Upper lobe of left lung (tissue), 6 donors: ENCODE measurements at regions not wholly inside any gene's neighbourhood (a gene's known extent, or its start where the extent isn't known, plus 50 kb on each side); places are given as distances from the start of the nearest gene placed in this dataset.

ENCODE experiments used
- ATAC-seq, 2 donors: fragments of 200-7000 bp; cut with Tn5 transposase; one replicate each; pipeline ENCODE4 v1.9.1; 2022; ENCODE audit warnings: mild to moderate bottlenecking in 2 of 2, moderate library complexity in 2 of 2; ENCODE audit not compliant: low FRiP score in 2 of 2
- DNase-seq, 2 donors: peaks; one replicate each; pipeline ENCODE4 v3.0.0-alpha.2; 2019 to 2020
- H3K27ac ChIP-seq, 4 donors: fragments of 200-600 bp; sonication (generic); one replicate each; pipeline ENCODE4 v1.5.1; 2016 to 2019
- H3K27me3 ChIP-seq, 4 donors: fragments of 200-600 bp; sonication (generic); one replicate each; pipeline ENCODE4 v1.5.1; 2017 to 2019
- H3K36me3 ChIP-seq, 4 donors: fragments of 200-600 bp; sonication (generic); one replicate each; pipeline ENCODE4 v1.5.1; 2016 to 2019
- H3K4me1 ChIP-seq, 4 donors: fragments of 200-600 bp; sonication (generic); one replicate each; pipeline ENCODE4 v1.5.1; 2018 to 2019
- H3K4me3 ChIP-seq, 4 donors: fragments of 200-600 bp; sonication (generic); one replicate each; pipeline ENCODE4 v1.5.1; 2017 to 2019; ENCODE audit warnings: mild to moderate bottlenecking in 2 of 4, moderate library complexity in 1 of 4
- H3K9me3 ChIP-seq, 4 donors: fragments of 200-600 bp; sonication (generic); one replicate each; pipeline ENCODE4 v1.5.1; 2018 to 2019
- CTCF ChIP-seq, 6 experiments: fragments of 450-650 bp in 4 of 6; fragments of 200-600 bp in 2 of 6; sonication (generic) in 2 of 6; IDR thresholded peaks; one replicate each; pipeline ENCODE4 v1.5.1; 2016 to 2019; ENCODE audit warnings: antibody characterized with exemption in 6 of 6
- EP300 ChIP-seq, 4 donors: sonication (generic); formaldehyde crosslinking; IDR thresholded peaks; one replicate each; pipeline ENCODE4 v1.5.1; 2017; ENCODE audit warnings: antibody characterized with exemption in 4 of 4, control low read depth in 2 of 4
- POLR2A ChIP-seq, 4 donors: fragments of 450-650 bp; IDR thresholded peaks; one replicate each; pipeline ENCODE4 v1.5.1; 2016 to 2017; ENCODE audit warnings: antibody characterized with exemption in 4 of 4, mild to moderate bottlenecking in 2 of 4
- POLR2AphosphoS5 ChIP-seq, 2 donors: sonication (generic); formaldehyde crosslinking; IDR thresholded peaks; one replicate each; pipeline ENCODE4 v1.5.1; 2017; ENCODE audit warnings: antibody characterized with exemption in 2 of 2
- WGBS, 2 donors: methylation state at CpG; one replicate each; pipeline ENCODE4 v1.1.5; 2017 to 2018; 5-methylcytosine and 5-hydroxymethylcytosine counted together
- donor health status: DM: no; HTN: no; CAD: no; lungs with moderate emphysema.
- donor health status: DM: no; HTN: yes; CAD: no; lungs with severe emphysema.

- ATAC-seq = no peak
- no peaks in the 10 kb centered on the region for H3K9me3 ChIP-seq
- no peak overlapping the region for H3K27ac ChIP-seq
- no peaks in the 10 kb centered on the region for H3K27me3 ChIP-seq
- H3K4me3 ChIP-seq = no peak overlapping the region
- H3K36me3 ChIP-seq = no peaks in the 10 kb centered on the region
- peak in 1 of 2 donors; percentile 7 for DNase-seq
- TF ChIP-seq POLR2A (IDR thresholded peaks at IDR 0.05) = no peak
- TF ChIP-seq EP300 (IDR thresholded peaks at IDR 0.05) = no peak
- no peak for TF ChIP-seq CTCF (IDR thresholded peaks at IDR 0.05)
- no peak for TF ChIP-seq POLR2AphosphoS5 (IDR thresholded peaks at IDR 0.05)
- no peaks in the 10 kb centered on the region for H3K4me1 ChIP-seq
- 71 to 75% methylated on average over 15 to 19 of the region's 20 CpGs for WGBS, 2 donors
These were observed 49.8 kb upstream of the OLFM1 start for GRCh38 chr9:135037521-135038250.
